ENCODE measurements at regions not wholly inside any gene's neighbourhood (a gene's known extent, or its start where the extent isn't known, plus 50 kb on each side); places are given as distances from the start of the nearest gene placed in this dataset.

GRCh38 chr5:39843767-39844166 lies 419.0 kb upstream of the DAB2 start (continued):
- TF ChIP-seq CHD4 (IDR thresholded peaks at IDR 0.05; ENCODE audit: borderline replicate concordance), result no peak

- Histone ChIP-seq H3K4me3 (no peak overlapping the region), H3K9me3 (peaks cover 8% of the 10 kb centered on the region; the same call in 1 of the 3 replicates), H3K4me2 (no peak overlapping the region), H3K4me1 (no peaks in the 10 kb centered on the region), H3K27ac (no peak overlapping the region)
- ChIA-PET CTCF (interaction anchor here (1.1 kb wide), 1 partner anchor 22 kb away, joined by 3 read pairs; no protein-coding TSS in a partner anchor), POLR2A (no interaction called here)
- FAIRE-seq (no peak), ATAC-seq (no peak), DNase-seq (ENCODE audit: low read depth in 1 of 2, low spot score in 1 of 2) (no peak)
- TF ChIP-seq CHD4 (IDR thresholded peaks at IDR 0.05; ENCODE audit: borderline replicate concordance), result no peak
- TF ChIP-seq EHMT2 (IDR thresholded peaks at IDR 0.05; ENCODE audit: low read depth), result no peak
- TF ChIP-seq BHLHE40 (IDR thresholded peaks at IDR 0.05; ENCODE audit: low read depth, low read length), result no peak
- TF ChIP-seq TFCP2L1 (CRISPR knock-in tag; IDR thresholded peaks at IDR 0.05), result no peak
- TF ChIP-seq CBX2 (IDR thresholded peaks at IDR 0.05; ENCODE audit: borderline replicate concordance, low read depth), result no peak
- TF ChIP-seq ZSCAN20 (CRISPR knock-in tag; IDR thresholded peaks at IDR 0.05), result no peak
- no peak for TF ChIP-seq RNF2 (IDR thresholded peaks at IDR 0.05; ENCODE audit: borderline replicate concordance, low read depth)
- TF ChIP-seq EHF (CRISPR knock-in tag; IDR thresholded peaks at IDR 0.05), result no peak
- TF ChIP-seq POLR2A (IDR thresholded peaks at IDR 0.05; ENCODE audit: low read length), result no peak
- no peak for TF ChIP-seq HOXA7 (CRISPR knock-in tag; IDR thresholded peaks at IDR 0.05)
- no peak for TF ChIP-seq POLR2AphosphoS2 (conservative IDR thresholded peaks at IDR 0.05; ENCODE audit: low read length)
- TF ChIP-seq MAFK (IDR thresholded peaks at IDR 0.05; ENCODE audit: partially characterized antibody), result no peak
- no peak for TF ChIP-seq NPAS2 (CRISPR knock-in tag; IDR thresholded peaks at IDR 0.05; ENCODE audit: borderline replicate concordance)
- TF ChIP-seq ESRRA (IDR thresholded peaks at IDR 0.05; ENCODE audit: borderline replicate concordance, low read length), result no peak
- no peak for TF ChIP-seq RFX5 (IDR thresholded peaks at IDR 0.05)
- TF ChIP-seq RAD21 (conservative IDR thresholded peaks at IDR 0.05 in 1 of 2, IDR thresholded peaks at IDR 0.05 in 1 of 2), result no peak
- TF ChIP-seq TP53 (CRISPR knock-in tag; IDR thresholded peaks at IDR 0.05), result no peak
- no peak for TF ChIP-seq CEBPB (IDR thresholded peaks at IDR 0.05)
- TF ChIP-seq MAX (IDR thresholded peaks at IDR 0.05), result no peak
- TF ChIP-seq PHF8 (IDR thresholded peaks at IDR 0.05; ENCODE audit: borderline replicate concordance, low read depth), result no peak
- 48% methylated on average over 3 of the region's 3 CpGs for WGBS (ENCODE audit: missing lambda C conversion rate)
Observed at GRCh38 chr5:39835371-39835770, 410.6 kb upstream of the DAB2 start.

- Histone ChIP-seq H3K4me1 (no peaks in the 10 kb centered on the region), H3K4me2 (no peak overlapping the region), H3K9me3 (no peaks in the 10 kb centered on the region), H3K4me3 (no peak overlapping the region), H3K27ac (no peak overlapping the region)
- no peak for FAIRE-seq
- no peak for ATAC-seq
- no peak for TF ChIP-seq HES2 (IDR thresholded peaks at IDR 0.05)
- TF ChIP-seq JUN (IDR thresholded peaks at IDR 0.05), result no peak
- TF ChIP-seq PBX3 (IDR thresholded peaks at IDR 0.05), result no peak
- no peak for TF ChIP-seq FOXS1 (CRISPR knock-in tag; IDR thresholded peaks at IDR 0.05)
- no peak for TF ChIP-seq CBX8 (IDR thresholded peaks at IDR 0.05)
- TF ChIP-seq EHMT2 (IDR thresholded peaks at IDR 0.05; ENCODE audit: low read depth), result no peak
- no peak for TF ChIP-seq ZC3H11A (IDR thresholded peaks at IDR 0.05)
- no peak for TF ChIP-seq POLR2AphosphoS2 (conservative IDR thresholded peaks at IDR 0.05; ENCODE audit: low read length)
- TF ChIP-seq RFX5 (IDR thresholded peaks at IDR 0.05), result no peak
- TF ChIP-seq CBX2 (IDR thresholded peaks at IDR 0.05; ENCODE audit: borderline replicate concordance, low read depth), result no peak
- TF ChIP-seq HEYL (CRISPR knock-in tag; IDR thresholded peaks at IDR 0.05), result no peak
- no peak for TF ChIP-seq REST (IDR thresholded peaks at IDR 0.05)
- no peak for TF ChIP-seq HMGXB4 (CRISPR knock-in tag; IDR thresholded peaks at IDR 0.05; ENCODE audit: borderline replicate concordance)
- no peak for TF ChIP-seq ESRRA (IDR thresholded peaks at IDR 0.05; ENCODE audit: borderline replicate concordance, low read length)
- no peak for TF ChIP-seq USF2 (IDR thresholded peaks at IDR 0.05)
- TF ChIP-seq TP53 (CRISPR knock-in tag; IDR thresholded peaks at IDR 0.05), result no peak
- DNase-seq (ENCODE audit: low read depth in 1 of 2, low spot score in 1 of 2), result no peak
- WGBS (ENCODE audit: missing lambda C conversion rate), result 55% methylated on average over 1 of the region's 1 CpG
- ChIA-PET POLR2A (no interaction called here), CTCF (no interaction called here)
Observed at GRCh38 chr5:39829441-39829840, 404.7 kb upstream of the DAB2 start.
